ENCODE measurements at regions not wholly inside any gene's neighbourhood (a gene's known extent, or its start where the extent isn't known, plus 50 kb on each side); places are given as distances from the start of the nearest gene placed in this dataset.

GRCh38 chr3:82308755-82309154, 547.3 kb upstream of the GBE1 start:
- FAIRE-seq (no peak), DNase-seq (no peak)
- no peak overlapping the region for H3K9ac ChIP-seq (ENCODE audit: low read length in 3 of 3)
- H3K27ac ChIP-seq (ENCODE audit: low read depth in 2 of 2, low read length in 2 of 2), result no peak overlapping the region
- no peak for TF ChIP-seq CTCF (IDR thresholded peaks at IDR 0.05; ENCODE audit: borderline replicate concordance, extremely low read depth, insufficient read depth)
- H3K4me3 ChIP-seq (ENCODE audit: low read length in 3 of 3), result no peak overlapping the region
- H3K4me1 ChIP-seq (ENCODE audit: control insufficient read depth in 2 of 3, insufficient read depth in 2 of 3, low read depth in 1 of 3, low read length in 3 of 3), result no peaks in the 10 kb centered on the region
- H3K9me3 ChIP-seq (ENCODE audit: control insufficient read depth in 2 of 3, insufficient read depth in 1 of 3, low read length in 3 of 3), result peaks cover 0 to 3% (median 0%) of the 10 kb centered on the region in 3 donors
- no peaks in the 10 kb centered on the region for H3K27me3 ChIP-seq (ENCODE audit: control insufficient read depth, insufficient read depth, low read length)
- intact Hi-C loops (cut with DNase I), result no loop called here
- H3K36me3 ChIP-seq (ENCODE audit: control insufficient read depth in 2 of 3, insufficient read depth in 3 of 3, low read length in 3 of 3), result no peaks in the 10 kb centered on the region

- TF ChIP-seq CTCF (IDR thresholded peaks at IDR 0.05; ENCODE audit: borderline replicate concordance, extremely low read depth, insufficient read depth), result no peak
- H3K4me3 ChIP-seq (ENCODE audit: low read length in 3 of 3), result no peak overlapping the region
- H3K4me1 ChIP-seq (ENCODE audit: control insufficient read depth in 2 of 3, insufficient read depth in 2 of 3, low read depth in 1 of 3, low read length in 3 of 3), result no peaks in the 10 kb centered on the region
- no peak overlapping the region for H3K27ac ChIP-seq (ENCODE audit: low read depth in 2 of 2, low read length in 2 of 2)
- peaks cover 0 to 3% (median 0%) of the 10 kb centered on the region in 3 donors for H3K9me3 ChIP-seq (ENCODE audit: control insufficient read depth in 2 of 3, insufficient read depth in 1 of 3, low read length in 3 of 3)
- FAIRE-seq (no peak), DNase-seq (no peak)
- no peaks in the 10 kb centered on the region for H3K36me3 ChIP-seq (ENCODE audit: control insufficient read depth in 2 of 3, insufficient read depth in 3 of 3, low read length in 3 of 3)
- intact Hi-C loops (cut with DNase I), result no loop called here
- no peak overlapping the region for H3K9ac ChIP-seq (ENCODE audit: low read length in 3 of 3)
- no peaks in the 10 kb centered on the region for H3K27me3 ChIP-seq (ENCODE audit: control insufficient read depth, insufficient read depth, low read length)
These were observed 544.7 kb upstream of the GBE1 start for GRCh38 chr3:82306189-82306588.

GRCh38 chr3:82294609-82295008, 533.2 kb upstream of the GBE1 start:
- Histone ChIP-seq H3K27ac (ENCODE audit: low read depth in 2 of 2, low read length in 2 of 2) (no peak overlapping the region), H3K36me3 (ENCODE audit: control insufficient read depth in 2 of 3, insufficient read depth in 3 of 3, low read length in 3 of 3) (no peaks in the 10 kb centered on the region), H3K27me3 (ENCODE audit: control insufficient read depth, insufficient read depth, low read length) (no peaks in the 10 kb centered on the region), H3K4me1 (ENCODE audit: control insufficient read depth in 2 of 3, insufficient read depth in 2 of 3, low read depth in 1 of 3, low read length in 3 of 3) (no peaks in the 10 kb centered on the region), H3K9ac (ENCODE audit: low read length in 3 of 3) (no peak overlapping the region), H3K4me3 (ENCODE audit: low read length in 3 of 3) (no peak overlapping the region), H3K9me3 (ENCODE audit: control insufficient read depth in 2 of 3, insufficient read depth in 1 of 3, low read length in 3 of 3) (no peaks in the 10 kb centered on the region)
- intact Hi-C loops (cut with DNase I), result no loop called here
- peak in 1 of 5 donors; percentile 11 for DNase-seq
- FAIRE-seq, result no peak
- no peak for TF ChIP-seq CTCF (IDR thresholded peaks at IDR 0.05; ENCODE audit: borderline replicate concordance, extremely low read depth, insufficient read depth)

- no peak overlapping the region for H3K9ac ChIP-seq (ENCODE audit: low read length in 3 of 3)
- H3K36me3 ChIP-seq (ENCODE audit: control insufficient read depth in 2 of 3, insufficient read depth in 3 of 3, low read length in 3 of 3), result no peaks in the 10 kb centered on the region
- no peak overlapping the region for H3K4me3 ChIP-seq (ENCODE audit: low read length in 3 of 3)
- FAIRE-seq (no peak), DNase-seq (no peak)
- TF ChIP-seq CTCF (IDR thresholded peaks at IDR 0.05; ENCODE audit: borderline replicate concordance, extremely low read depth, insufficient read depth), result no peak
- H3K27ac ChIP-seq (ENCODE audit: low read depth in 2 of 2, low read length in 2 of 2), result no peak overlapping the region
- no peaks in the 10 kb centered on the region for H3K4me1 ChIP-seq (ENCODE audit: control insufficient read depth in 2 of 3, insufficient read depth in 2 of 3, low read depth in 1 of 3, low read length in 3 of 3)
- intact Hi-C loops (cut with DNase I), result no loop called here
- no peaks in the 10 kb centered on the region for H3K27me3 ChIP-seq (ENCODE audit: control insufficient read depth, insufficient read depth, low read length)
- no peaks in the 10 kb centered on the region for H3K9me3 ChIP-seq (ENCODE audit: control insufficient read depth in 2 of 3, insufficient read depth in 1 of 3, low read length in 3 of 3)
These were observed 532.4 kb upstream of the GBE1 start for GRCh38 chr3:82293867-82294266.
